GM23338 (cell line): ENCODE measurements at regions not wholly inside any gene's neighbourhood (a gene's known extent, or its start where the extent isn't known, plus 50 kb on each side); places are given as distances from the start of the nearest gene placed in this dataset.

Source experiments
- ATAC-seq: fragments of 200-7000 bp; cut with Tn5 transposase; 3 replicates; pipeline ENCODE4 v1.9.1; 2020
- DNase-seq: peaks from one replicate; pipeline ENCODE4 v3.0.0-alpha.2; 2015; ENCODE audit warnings: low spot score
- H2AFZ ChIP-seq: fragments of 200-600 bp; sonication (generic); 2 replicates; pipeline ENCODE4 v1.8.0; 2016; ENCODE audit warnings: antibody characterized with exemption, mild to moderate bottlenecking, moderate library complexity
- H3F3A ChIP-seq: fragments of 200-600 bp; sonication (generic); replicated peaks from 2 replicates; pipeline ENCODE4 v1.8.0; 2017; ENCODE audit warnings: antibody characterized with exemption, mixed run types, low read depth
- H3K27ac ChIP-seq: fragments of 200-600 bp; sonication (generic); 2 replicates; pipeline ENCODE4 v1.6.1; 2016; ENCODE audit warnings: low read depth
- H3K27me3 ChIP-seq: fragments of 200-600 bp; sonication (generic); 2 replicates; pipeline ENCODE4 v1.8.0; 2016; ENCODE audit warnings: mild to moderate bottlenecking, mixed run types, moderate library complexity; ENCODE audit not compliant: insufficient read depth
- H3K36me3 ChIP-seq: fragments of 200-600 bp; sonication (generic); 2 replicates; pipeline ENCODE4 v1.8.0; 2016; ENCODE audit warnings: mild to moderate bottlenecking; ENCODE audit not compliant: insufficient read depth
- H3K4me1 ChIP-seq: fragments of 200-600 bp; sonication (generic); 2 replicates; pipeline ENCODE4 v1.8.0; 2016; ENCODE audit warnings: mild to moderate bottlenecking, moderate library complexity; ENCODE audit not compliant: insufficient read depth
- H3K4me2 ChIP-seq: fragments of 200-600 bp; sonication (generic); 2 replicates; pipeline ENCODE4 v1.7.1; 2017; ENCODE audit warnings: mixed run types
- H3K4me3 ChIP-seq: fragments of 200-600 bp; sonication (generic); 2 replicates; pipeline ENCODE4 v1.6.1; 2016; ENCODE audit warnings: mixed run types
- H3K79me2 ChIP-seq: fragments of 200-600 bp; sonication (generic); replicated peaks from 2 replicates; pipeline ENCODE4 v1.8.0; 2017; ENCODE audit warnings: mild to moderate bottlenecking; ENCODE audit not compliant: insufficient read depth
- H3K9me2 ChIP-seq: fragments of 200-600 bp; sonication (generic); 2 replicates; pipeline ENCODE4 v1.8.0; 2017; ENCODE audit not compliant: insufficient read depth
- H4K20me1 ChIP-seq: fragments of 200-600 bp; sonication (generic); replicated peaks from 2 replicates; pipeline ENCODE4 v1.8.0; 2017; ENCODE audit warnings: mild to moderate bottlenecking; ENCODE audit not compliant: insufficient read depth
- H3K27ac Mint-ChIP-seq: 2 replicates; pipeline ENCODE4 v1.8.0; 2020; ENCODE audit warnings: inconsistent platforms, mild to moderate bottlenecking, moderate library complexity, mixed read lengths
- H3K27me3 Mint-ChIP-seq: 3 replicates; pipeline ENCODE4 v1.8.0; 2022; ENCODE audit warnings: low read depth, mild to moderate bottlenecking, moderate library complexity, mixed read lengths, inconsistent platforms; ENCODE audit not compliant: insufficient read depth, poor library complexity
- H3K36me3 Mint-ChIP-seq: 3 replicates; pipeline ENCODE4 v1.8.0; 2021; ENCODE audit warnings: low read depth, mild to moderate bottlenecking, inconsistent platforms, moderate library complexity, mixed read lengths
- H3K4me1 Mint-ChIP-seq: 3 replicates; pipeline ENCODE4 v1.8.0; 2020; ENCODE audit warnings: mild to moderate bottlenecking, inconsistent platforms, mixed read lengths
- H3K4me3 Mint-ChIP-seq: 3 replicates; pipeline ENCODE4 v1.8.0; 2021; ENCODE audit warnings: moderate library complexity, mild to moderate bottlenecking, inconsistent platforms, mixed read lengths
- H3K9me3 Mint-ChIP-seq: 3 replicates; pipeline ENCODE4 v1.8.0; 2020; ENCODE audit warnings: moderate library complexity, mild to moderate bottlenecking, inconsistent platforms, mixed read lengths
- CREB1 ChIP-seq: fragments of 250-450 bp; sonication (Bioruptor Pico); IDR thresholded peaks from 2 replicates; pipeline ENCODE4 v1.5.0; 2020; ENCODE audit warnings: low read depth, mild to moderate bottlenecking, moderate library complexity
- CTCF ChIP-seq, 2 experiments: fragments of 200-600 bp in 1 of 2; sonication (generic) in 1 of 2; conservative IDR thresholded peaks; 2 replicates each; pipeline versions ENCODE4 v1.5.1 to v1.6.1; 2016 to 2017; ENCODE audit warnings: antibody characterized with exemption in 2 of 2, low read depth in 2 of 2, mild to moderate bottlenecking in 2 of 2, moderate library complexity in 1 of 2
- EZH2 ChIP-seq: fragments of 200-600 bp; sonication (generic); IDR thresholded peaks from one replicate; pipeline ENCODE4 v1.8.0; 2017; ENCODE audit warnings: antibody characterized with exemption, mild to moderate bottlenecking, low read depth; ENCODE audit not compliant: unreplicated experiment
- JUNB ChIP-seq: IDR thresholded peaks from one replicate; pipeline ENCODE4 v1.6.1; 2016; ENCODE audit warnings: antibody characterized with exemption; ENCODE audit not compliant: unreplicated experiment
- POLR2AphosphoS5 ChIP-seq: IDR thresholded peaks from 2 replicates; pipeline ENCODE4 v1.6.1; 2016; ENCODE audit warnings: antibody characterized with exemption, low read depth
- STAT1 ChIP-seq: IDR thresholded peaks from one replicate; pipeline ENCODE4 v1.6.1; 2016; ENCODE audit warnings: antibody characterized with exemption; ENCODE audit not compliant: unreplicated experiment
- ZNF114 ChIP-seq: fragments of 250-450 bp; sonication (Bioruptor Pico); IDR thresholded peaks from 2 replicates; pipeline ENCODE4 v1.5.0; 2020; ENCODE audit warnings: mild to moderate bottlenecking, moderate library complexity
- ZNF331 ChIP-seq: fragments of 250-450 bp; sonication (Bioruptor Pico); IDR thresholded peaks from 2 replicates; pipeline ENCODE4 v1.5.0; 2020; ENCODE audit warnings: low read depth, mild to moderate bottlenecking, moderate library complexity
- TF ChIP-seq, protein P1 (sequence below): IDR thresholded peaks from 2 replicates; pipeline ENCODE4 v1.6.1; 2016; ENCODE audit warnings: antibody characterized with exemption

DNA sequence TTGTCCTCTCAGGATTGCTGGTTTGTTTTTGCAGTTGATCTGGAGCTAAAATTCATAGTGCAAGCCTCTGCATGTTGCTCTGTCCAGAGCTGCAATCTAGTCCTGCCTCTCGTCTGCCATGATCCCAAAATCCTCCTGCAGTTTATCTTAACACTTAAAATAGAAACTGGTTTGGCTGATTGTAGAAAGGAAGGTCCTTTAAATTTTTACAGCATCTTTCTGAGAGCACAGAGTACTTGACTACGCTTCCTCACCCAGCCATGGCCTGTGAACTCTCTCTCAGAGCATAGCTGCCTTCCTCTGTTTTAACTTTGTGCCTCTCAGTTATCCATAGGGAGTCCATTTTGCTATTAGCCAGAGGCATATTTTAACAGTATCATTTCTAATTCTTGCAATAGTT, 877.1 kb downstream of the C12orf50 start:
- DNase-seq (no peak), ATAC-seq (no peak)
- Histone ChIP-seq H3K9me2 (peaks cover 5% of the 10 kb centered on the region; the same call in 1 of the 2 replicates), H3K36me3 (no peaks in the 10 kb centered on the region), H3F3A (no peaks in the 10 kb centered on the region), H3K27ac (no peak overlapping the region), H3K4me1 (no peaks in the 10 kb centered on the region), H3K4me2 (no peak overlapping the region), H3K4me3 (no peak overlapping the region), H3K79me2 (no peaks in the 10 kb centered on the region), H4K20me1 (no peaks in the 10 kb centered on the region), H2AFZ (no peak overlapping the region; the same call in 1 of the 2 replicates), H3K27me3 (no peaks in the 10 kb centered on the region)
- no peak for TF ChIP-seq EZH2
- no peak for TF ChIP-seq ZNF331 (CRISPR knock-in tag)
- no peak for TF ChIP-seq STAT1
- no peak for TF ChIP-seq CTCF (conservative IDR thresholded peaks at IDR 0.05; ENCODE audit: low read depth in 2 of 2)
- no peak for TF ChIP-seq CREB1 (CRISPR knock-in tag)
- no peak for TF ChIP-seq ZNF114 (CRISPR knock-in tag)
- TF ChIP-seq JUNB, result no peak
- no peak for TF ChIP-seq POLR2AphosphoS5
- H3K36me3 Mint-ChIP-seq, result peaks cover 4% of the 10 kb centered on the region; the same call in 1 of the 3 replicates
- 0 out of 3 replicates have a peak, but pooled peaks cover 3% of the 10 kb centered on the region for H3K4me1 Mint-ChIP-seq
- H3K9me3 Mint-ChIP-seq, result peaks cover 6% of the 10 kb centered on the region; the same call in 2 of the 3 replicates
- H3K27me3 Mint-ChIP-seq, result peaks cover 3% of the 10 kb centered on the region
- no peak overlapping the region for H3K4me3 Mint-ChIP-seq
- no peak overlapping the region for H3K27ac Mint-ChIP-seq

GRCh38 chr12:87150969-87151662, 878.1 kb downstream of the C12orf50 start:
- Histone ChIP-seq H3K79me2 (no peaks in the 10 kb centered on the region), H3K27ac (no peak overlapping the region), H3K4me2 (no peak overlapping the region), H3K36me3 (no peaks in the 10 kb centered on the region), H3F3A (no peaks in the 10 kb centered on the region), H3K27me3 (no peaks in the 10 kb centered on the region), H4K20me1 (no peaks in the 10 kb centered on the region), H3K9me2 (peaks cover 5% of the 10 kb centered on the region; the same call in 1 of the 2 replicates), H3K4me1 (no peaks in the 10 kb centered on the region), H3K4me3 (no peak overlapping the region), H2AFZ (peak overlapping the region; percentile 25)
- ATAC-seq (peak; percentile 52; the same call in 2 of the 3 replicates), DNase-seq (no peak)
- H3K4me1 Mint-ChIP-seq, result 0 out of 3 replicates have a peak, but pooled peaks cover 3% of the 10 kb centered on the region
- TF ChIP-seq, protein P1, sequence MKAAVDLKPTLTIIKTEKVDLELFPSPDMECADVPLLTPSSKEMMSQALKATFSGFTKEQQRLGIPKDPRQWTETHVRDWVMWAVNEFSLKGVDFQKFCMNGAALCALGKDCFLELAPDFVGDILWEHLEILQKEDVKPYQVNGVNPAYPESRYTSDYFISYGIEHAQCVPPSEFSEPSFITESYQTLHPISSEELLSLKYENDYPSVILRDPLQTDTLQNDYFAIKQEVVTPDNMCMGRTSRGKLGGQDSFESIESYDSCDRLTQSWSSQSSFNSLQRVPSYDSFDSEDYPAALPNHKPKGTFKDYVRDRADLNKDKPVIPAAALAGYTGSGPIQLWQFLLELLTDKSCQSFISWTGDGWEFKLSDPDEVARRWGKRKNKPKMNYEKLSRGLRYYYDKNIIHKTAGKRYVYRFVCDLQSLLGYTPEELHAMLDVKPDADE, result no peak
- TF ChIP-seq CTCF (conservative IDR thresholded peaks at IDR 0.05; ENCODE audit: low read depth in 2 of 2), result 0 out of 4 replicates have a peak, but pooled peaks of 1 of the 2 experiments have one; percentile 27
- no peak overlapping the region for H3K4me3 Mint-ChIP-seq
- peaks cover 4% of the 10 kb centered on the region; the same call in 1 of the 3 replicates for H3K36me3 Mint-ChIP-seq
- peaks cover 6% of the 10 kb centered on the region; the same call in 2 of the 3 replicates for H3K9me3 Mint-ChIP-seq
- H3K27ac Mint-ChIP-seq, result no peak overlapping the region
- H3K27me3 Mint-ChIP-seq, result peaks cover 3% of the 10 kb centered on the region
